ENCODE measurements at regions not wholly inside any gene's neighbourhood (a gene's known extent, or its start where the extent isn't known, plus 50 kb on each side); places are given as distances from the start of the nearest gene placed in this dataset.

- 63 to 95% methylated on average over 1 to 3 of the region's 3 CpGs for WGBS, 2 donors
- Histone ChIP-seq H3K27ac (no peak overlapping the region), H3K4me1 (no peaks in the 10 kb centered on the region), H3K27me3 (no peaks in the 10 kb centered on the region), H3K36me3 (no peaks in the 10 kb centered on the region), H3K9me3 (no peaks in the 10 kb centered on the region), H3K4me3 (no peak overlapping the region)
- intact Hi-C loops (cut with DNase I), result no loop called here
- DNase-seq, result no peak
- TF ChIP-seq, protein P1, sequence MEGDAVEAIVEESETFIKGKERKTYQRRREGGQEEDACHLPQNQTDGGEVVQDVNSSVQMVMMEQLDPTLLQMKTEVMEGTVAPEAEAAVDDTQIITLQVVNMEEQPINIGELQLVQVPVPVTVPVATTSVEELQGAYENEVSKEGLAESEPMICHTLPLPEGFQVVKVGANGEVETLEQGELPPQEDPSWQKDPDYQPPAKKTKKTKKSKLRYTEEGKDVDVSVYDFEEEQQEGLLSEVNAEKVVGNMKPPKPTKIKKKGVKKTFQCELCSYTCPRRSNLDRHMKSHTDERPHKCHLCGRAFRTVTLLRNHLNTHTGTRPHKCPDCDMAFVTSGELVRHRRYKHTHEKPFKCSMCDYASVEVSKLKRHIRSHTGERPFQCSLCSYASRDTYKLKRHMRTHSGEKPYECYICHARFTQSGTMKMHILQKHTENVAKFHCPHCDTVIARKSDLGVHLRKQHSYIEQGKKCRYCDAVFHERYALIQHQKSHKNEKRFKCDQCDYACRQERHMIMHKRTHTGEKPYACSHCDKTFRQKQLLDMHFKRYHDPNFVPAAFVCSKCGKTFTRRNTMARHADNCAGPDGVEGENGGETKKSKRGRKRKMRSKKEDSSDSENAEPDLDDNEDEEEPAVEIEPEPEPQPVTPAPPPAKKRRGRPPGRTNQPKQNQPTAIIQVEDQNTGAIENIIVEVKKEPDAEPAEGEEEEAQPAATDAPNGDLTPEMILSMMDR (IDR thresholded peaks at IDR 0.05), result no peak
- TF ChIP-seq POLR2A (IDR thresholded peaks at IDR 0.05), result no peak
Observed at GRCh38 chr6:48486876-48487275, 375.9 kb upstream of the PTCHD4 start.

DNA sequence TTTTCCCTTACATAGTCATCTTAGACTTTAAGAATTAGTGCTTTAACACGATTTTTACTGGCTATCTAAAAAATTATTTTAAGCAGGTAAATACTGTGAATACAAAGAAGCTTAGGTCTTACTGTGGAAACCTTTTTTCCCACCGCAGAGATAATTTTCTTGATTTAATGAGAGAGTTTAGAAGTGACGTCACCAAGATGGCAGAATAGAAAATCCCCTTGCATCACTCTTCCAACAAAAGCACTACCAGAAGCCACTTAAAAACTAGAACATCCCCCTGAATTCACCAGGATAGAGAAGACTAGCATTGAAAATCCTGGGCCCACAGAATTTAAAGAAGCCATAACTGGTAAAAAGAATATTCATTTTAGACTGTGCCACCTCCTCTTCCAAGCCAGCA, 375.4 kb upstream of the PTCHD4 start:
- TF ChIP-seq POLR2A (IDR thresholded peaks at IDR 0.05), result no peak
- TF ChIP-seq, protein P1 (IDR thresholded peaks at IDR 0.05), result no peak
- 70 to 71% methylated on average over 3 of the region's 3 CpGs for WGBS, 2 donors
- intact Hi-C loops (cut with DNase I), result no loop called here
- Histone ChIP-seq H3K4me3 (no peak overlapping the region), H3K9me3 (no peaks in the 10 kb centered on the region), H3K27me3 (no peaks in the 10 kb centered on the region), H3K27ac (no peak overlapping the region), H3K4me1 (no peaks in the 10 kb centered on the region), H3K36me3 (no peaks in the 10 kb centered on the region)
- no peak for DNase-seq

DNA sequence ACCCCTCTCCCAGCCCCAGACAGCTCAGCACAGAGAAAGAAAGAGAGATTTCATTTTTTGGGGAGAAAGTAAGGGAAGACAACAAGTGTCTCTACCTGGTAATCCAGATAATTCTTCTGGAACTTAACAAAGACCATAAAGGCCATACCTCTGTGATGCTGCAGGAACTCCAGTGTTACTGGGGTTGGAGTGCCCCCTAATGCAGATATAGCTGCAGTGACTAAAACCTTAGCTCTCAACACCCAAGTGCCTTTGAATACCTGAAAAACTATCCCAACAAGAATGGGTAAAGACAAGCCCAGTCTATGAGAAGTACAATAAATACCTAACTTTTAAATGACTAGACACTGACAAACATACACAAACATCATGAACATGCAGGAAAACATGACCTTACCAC, 365.3 kb upstream of the PTCHD4 start:
- Histone ChIP-seq H3K9me3 (no peaks in the 10 kb centered on the region), H3K36me3 (no peaks in the 10 kb centered on the region), H3K4me1 (peaks cover 0 to 21% (median 3%) of the 10 kb centered on the region in 3 donors), H3K4me3 (no peak overlapping the region), H3K27ac (no peak overlapping the region), H3K27me3 (no peaks in the 10 kb centered on the region)
- intact Hi-C loops (cut with DNase I), result no loop called here
- no peak for DNase-seq
- TF ChIP-seq POLR2A (IDR thresholded peaks at IDR 0.05), result no peak

DNA sequence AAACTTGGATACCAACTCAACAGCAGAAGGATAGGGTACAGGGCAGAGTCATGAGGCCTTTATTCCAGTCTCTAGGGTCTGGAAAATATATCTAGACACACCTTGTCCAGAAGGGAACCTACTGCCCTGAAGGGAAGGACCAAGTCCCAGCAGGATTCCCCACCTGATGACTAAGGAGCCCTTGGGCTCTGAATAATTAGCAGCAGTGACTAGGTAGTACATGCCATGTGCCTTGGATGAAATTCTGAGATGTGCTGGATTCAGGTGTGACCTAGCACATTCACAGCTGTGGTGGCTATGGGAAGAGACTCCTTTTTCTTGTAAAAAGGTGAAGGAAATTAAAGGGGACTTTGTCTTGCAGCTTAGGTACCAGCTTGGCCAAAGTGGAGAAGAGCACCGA, 364.3 kb upstream of the PTCHD4 start:
- H3K4me3 ChIP-seq, result no peak overlapping the region
- H3K27me3 ChIP-seq, result no peaks in the 10 kb centered on the region
- TF ChIP-seq POLR2A (IDR thresholded peaks at IDR 0.05), result no peak
- TF ChIP-seq, protein P1 (IDR thresholded peaks at IDR 0.05), result no peak
- intact Hi-C loops (cut with DNase I), result no loop called here
- 83 to 100% methylated on average over 1 of the region's 1 CpG for WGBS, 2 donors
- H3K4me1 ChIP-seq, result peaks cover 0 to 21% (median 3%) of the 10 kb centered on the region in 3 donors
- H3K9me3 ChIP-seq, result no peaks in the 10 kb centered on the region
- no peak for DNase-seq
- peak overlapping the region in 1 of 4 donors; percentile 25 for H3K27ac ChIP-seq
- no peaks in the 10 kb centered on the region for H3K36me3 ChIP-seq

DNA sequence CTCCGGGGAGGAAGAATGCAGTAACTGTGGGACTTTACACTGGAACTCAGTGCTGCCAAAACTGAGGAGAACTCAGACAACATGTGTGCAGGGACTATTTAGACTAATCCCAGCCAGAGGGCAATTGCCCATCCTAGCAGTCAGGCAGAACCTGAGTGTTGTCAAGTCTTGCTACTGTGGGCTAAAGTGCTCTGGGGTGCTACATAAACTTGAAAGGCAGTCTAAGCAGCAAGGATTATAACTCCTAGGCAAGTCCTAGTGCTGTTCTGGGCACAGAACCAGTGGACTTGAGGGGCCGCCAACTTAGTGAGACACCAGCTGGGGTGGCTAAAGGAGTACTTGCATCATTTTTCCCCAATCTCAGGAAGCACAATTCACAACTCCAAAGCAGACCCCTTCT, 363.8 kb upstream of the PTCHD4 start:
- intact Hi-C loops (cut with DNase I), result no loop called here
- Histone ChIP-seq H3K27me3 (no peaks in the 10 kb centered on the region), H3K36me3 (no peaks in the 10 kb centered on the region), H3K4me1 (peaks cover 0 to 21% (median 3%) of the 10 kb centered on the region in 3 donors), H3K4me3 (no peak overlapping the region), H3K9me3 (no peaks in the 10 kb centered on the region), H3K27ac (peak overlapping the region in 1 of 4 donors; percentile 25)
- 29 to 38% methylated on average over 2 of the region's 2 CpGs for WGBS, 2 donors
- TF ChIP-seq POLR2A (IDR thresholded peaks at IDR 0.05), result no peak
- TF ChIP-seq, protein P1 (IDR thresholded peaks at IDR 0.05), result no peak
- DNase-seq, result no peak

DNA sequence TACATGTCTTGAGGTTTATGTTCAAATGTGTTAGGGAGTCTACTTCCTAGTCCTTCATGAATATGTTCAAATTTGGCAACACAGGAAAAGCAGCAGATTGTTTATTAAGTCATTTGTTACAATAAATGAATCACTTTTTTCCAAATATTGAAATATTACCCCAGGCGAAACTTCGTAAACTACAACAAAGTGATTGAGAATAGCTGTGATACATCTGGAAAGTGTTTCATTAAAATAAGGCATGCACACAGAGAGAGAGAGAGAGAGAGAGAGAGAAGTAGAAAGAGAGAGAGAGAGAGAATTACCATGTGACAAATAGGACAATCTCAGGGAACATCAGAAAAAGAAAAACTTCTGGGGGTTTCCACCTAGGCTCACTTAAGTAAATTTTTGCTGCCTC, 363.1 kb upstream of the PTCHD4 start:
- TF ChIP-seq, protein P1 (IDR thresholded peaks at IDR 0.05), result no peak
- TF ChIP-seq POLR2A (IDR thresholded peaks at IDR 0.05), result no peak
- no peak for DNase-seq
- intact Hi-C loops (cut with DNase I), result no loop called here
- H3K9me3 ChIP-seq, result no peaks in the 10 kb centered on the region
- H3K27ac ChIP-seq, result no peak overlapping the region
- H3K4me3 ChIP-seq, result no peak overlapping the region
- peaks cover 0 to 21% (median 3%) of the 10 kb centered on the region in 3 donors for H3K4me1 ChIP-seq
- no peaks in the 10 kb centered on the region for H3K27me3 ChIP-seq
- 28 to 47% methylated on average over 2 of the region's 2 CpGs for WGBS, 2 donors
- H3K36me3 ChIP-seq, result no peaks in the 10 kb centered on the region
